ENCODE measurements at regions not wholly inside any gene's neighbourhood (a gene's known extent, or its start where the extent isn't known, plus 50 kb on each side); places are given as distances from the start of the nearest gene placed in this dataset.

DNA sequence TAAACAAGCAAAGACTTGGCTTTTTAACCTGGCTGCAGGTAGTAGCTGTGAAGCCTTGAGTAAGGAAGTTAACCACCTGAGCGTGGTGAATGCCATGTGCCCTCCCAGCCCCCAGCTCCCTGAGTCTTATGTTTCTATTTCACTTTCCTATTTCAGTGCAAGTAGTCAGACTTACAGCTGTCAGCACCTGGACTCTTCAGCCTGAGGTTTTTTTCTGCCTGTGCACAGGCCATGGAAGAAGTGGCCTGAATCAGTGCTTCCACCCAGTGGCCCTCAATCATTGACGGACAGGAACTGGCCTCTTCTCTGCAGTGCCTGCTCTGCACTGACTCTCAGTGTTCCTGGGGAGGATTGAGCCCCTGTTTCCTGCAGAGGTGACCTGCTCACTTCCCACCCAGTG is 796.4 kb downstream of the MED13L start:
- H3K36me3 ChIP-seq (ENCODE audit: control insufficient read depth, insufficient read depth, low read length): no peaks in the 10 kb centered on the region
- H3K27ac ChIP-seq (ENCODE audit: insufficient read depth, low read length): no peak overlapping the region
- no peak overlapping the region for H2AFZ ChIP-seq (ENCODE audit: low read length)
- no peaks in the 10 kb centered on the region for H4K20me1 ChIP-seq (ENCODE audit: control insufficient read depth, extremely low read depth, insufficient read depth, low read length)
- H3K4me3 ChIP-seq (replicated peaks in 1 of 4; ENCODE audit: control extremely low read depth in 1 of 4, insufficient read depth in 1 of 4, low read depth in 3 of 4, low read length in 4 of 4): no peak overlapping the region
- H3K79me2 ChIP-seq (ENCODE audit: control insufficient read depth, insufficient read depth, low read length): no peaks in the 10 kb centered on the region
- no peak overlapping the region for H3K9ac ChIP-seq (ENCODE audit: insufficient read depth, low read length)
- no peaks in the 10 kb centered on the region for H3K4me1 ChIP-seq (ENCODE audit: control insufficient read depth, extremely low read depth, insufficient read depth, low read length)
- TF ChIP-seq, protein P1, sequence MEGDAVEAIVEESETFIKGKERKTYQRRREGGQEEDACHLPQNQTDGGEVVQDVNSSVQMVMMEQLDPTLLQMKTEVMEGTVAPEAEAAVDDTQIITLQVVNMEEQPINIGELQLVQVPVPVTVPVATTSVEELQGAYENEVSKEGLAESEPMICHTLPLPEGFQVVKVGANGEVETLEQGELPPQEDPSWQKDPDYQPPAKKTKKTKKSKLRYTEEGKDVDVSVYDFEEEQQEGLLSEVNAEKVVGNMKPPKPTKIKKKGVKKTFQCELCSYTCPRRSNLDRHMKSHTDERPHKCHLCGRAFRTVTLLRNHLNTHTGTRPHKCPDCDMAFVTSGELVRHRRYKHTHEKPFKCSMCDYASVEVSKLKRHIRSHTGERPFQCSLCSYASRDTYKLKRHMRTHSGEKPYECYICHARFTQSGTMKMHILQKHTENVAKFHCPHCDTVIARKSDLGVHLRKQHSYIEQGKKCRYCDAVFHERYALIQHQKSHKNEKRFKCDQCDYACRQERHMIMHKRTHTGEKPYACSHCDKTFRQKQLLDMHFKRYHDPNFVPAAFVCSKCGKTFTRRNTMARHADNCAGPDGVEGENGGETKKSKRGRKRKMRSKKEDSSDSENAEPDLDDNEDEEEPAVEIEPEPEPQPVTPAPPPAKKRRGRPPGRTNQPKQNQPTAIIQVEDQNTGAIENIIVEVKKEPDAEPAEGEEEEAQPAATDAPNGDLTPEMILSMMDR (conservative IDR thresholded peaks at IDR 0.05 in 1 of 2, IDR thresholded peaks at IDR 0.05 in 1 of 2; ENCODE audit: low read depth in 1 of 2, low read length in 2 of 2): no peak
- TF ChIP-seq EZH2 (IDR thresholded peaks at IDR 0.05; ENCODE audit: low read length, missing control alignments): no peak
- H3K9me3 ChIP-seq (ENCODE audit: control insufficient read depth, insufficient read depth, low read depth, low read length): no peaks in the 10 kb centered on the region
- H3K27me3 ChIP-seq (ENCODE audit: control insufficient read depth, insufficient read depth, low read length): no peaks in the 10 kb centered on the region
- DNase-seq (ENCODE audit: low read depth in 2 of 2): peak in 1 of 2 donors; percentile 7
- no peak overlapping the region for H3K4me2 ChIP-seq (ENCODE audit: extremely low read depth, insufficient read depth, low read length)

DNA sequence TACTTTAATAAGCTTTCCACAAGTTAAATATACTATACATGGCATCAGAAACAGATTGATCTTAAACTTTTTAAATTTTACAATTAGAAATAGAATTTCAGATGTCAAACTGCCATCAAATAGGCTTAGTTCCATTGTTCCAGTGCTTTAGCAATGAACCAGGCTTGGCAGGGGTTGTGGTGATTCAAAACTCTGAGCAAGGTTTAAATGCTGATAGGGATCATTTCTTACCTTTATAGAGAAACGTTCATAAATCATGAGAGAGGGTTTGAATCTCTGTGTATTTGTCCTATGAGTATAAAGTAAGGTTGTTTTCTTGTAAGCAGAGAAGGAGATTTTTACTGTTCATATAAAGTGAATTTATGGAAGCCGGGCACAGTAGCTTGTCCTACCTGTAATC is 794.5 kb upstream of the TBX3 start:
- H3K36me3 ChIP-seq (ENCODE audit: control insufficient read depth, insufficient read depth, low read length): no peaks in the 10 kb centered on the region
- H2AFZ ChIP-seq (ENCODE audit: low read length): no peak overlapping the region
- no peak overlapping the region for H3K27ac ChIP-seq (ENCODE audit: insufficient read depth, low read length)
- no peaks in the 10 kb centered on the region for H3K9me3 ChIP-seq (ENCODE audit: control insufficient read depth, insufficient read depth, low read depth, low read length)
- no peak overlapping the region for H3K4me2 ChIP-seq (ENCODE audit: extremely low read depth, insufficient read depth, low read length)
- H3K4me3 ChIP-seq (replicated peaks in 1 of 4; ENCODE audit: control extremely low read depth in 1 of 4, insufficient read depth in 1 of 4, low read depth in 3 of 4, low read length in 4 of 4): no peak overlapping the region
- no peaks in the 10 kb centered on the region for H4K20me1 ChIP-seq (ENCODE audit: control insufficient read depth, extremely low read depth, insufficient read depth, low read length)
- H3K27me3 ChIP-seq (ENCODE audit: control insufficient read depth, insufficient read depth, low read length): no peaks in the 10 kb centered on the region
- TF ChIP-seq, protein P1 (conservative IDR thresholded peaks at IDR 0.05 in 1 of 2, IDR thresholded peaks at IDR 0.05 in 1 of 2; ENCODE audit: low read depth in 1 of 2, low read length in 2 of 2): no peak
- TF ChIP-seq EZH2 (IDR thresholded peaks at IDR 0.05; ENCODE audit: low read length, missing control alignments): no peak
- no peak for DNase-seq (ENCODE audit: low read depth in 2 of 2)
- H3K79me2 ChIP-seq (ENCODE audit: control insufficient read depth, insufficient read depth, low read length): no peaks in the 10 kb centered on the region
- no peaks in the 10 kb centered on the region for H3K4me1 ChIP-seq (ENCODE audit: control insufficient read depth, extremely low read depth, insufficient read depth, low read length)
- no peak overlapping the region for H3K9ac ChIP-seq (ENCODE audit: insufficient read depth, low read length)

DNA sequence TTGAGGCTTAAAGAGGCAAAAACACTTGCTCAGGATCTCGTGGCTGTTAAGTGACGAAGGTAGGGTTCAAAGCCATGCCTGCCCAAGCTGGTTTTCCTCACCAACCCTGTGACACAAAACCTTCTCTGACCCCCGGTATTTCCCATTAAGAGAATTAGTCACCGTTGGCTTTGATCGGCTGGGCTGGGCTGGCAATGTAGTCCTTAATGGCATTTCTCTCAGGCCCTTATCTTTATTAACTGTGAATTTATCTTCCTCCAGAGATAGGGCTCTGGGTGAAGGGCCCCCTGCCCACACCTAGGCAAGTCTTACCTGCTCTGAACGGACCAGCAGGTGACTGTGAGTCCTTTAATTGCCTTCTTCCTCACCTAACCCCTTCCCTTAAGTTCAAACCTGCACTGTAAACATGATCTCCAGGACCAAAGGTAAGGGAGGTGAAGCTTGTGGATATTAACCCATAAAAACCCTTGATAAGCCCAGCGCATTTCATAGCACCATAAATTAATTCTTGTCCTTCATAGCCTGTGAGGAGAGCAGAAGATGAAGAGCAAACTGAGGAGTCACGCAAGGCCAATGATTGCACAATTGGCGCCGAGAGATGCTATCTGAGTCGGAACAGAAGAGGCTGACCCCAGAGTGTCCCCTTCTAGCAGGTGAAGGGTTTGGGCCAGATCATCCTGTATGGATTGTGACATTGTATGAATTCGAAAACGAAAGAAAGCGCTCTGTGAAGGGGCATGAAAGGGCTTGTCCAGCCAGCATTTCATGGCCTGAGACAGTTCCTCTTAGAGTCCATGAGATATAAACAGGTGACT is 790.8 kb upstream of the TBX3 start:
- no peak for TF ChIP-seq EZH2 (IDR thresholded peaks at IDR 0.05; ENCODE audit: low read length, missing control alignments)
- TF ChIP-seq, protein P1 (conservative IDR thresholded peaks at IDR 0.05 in 1 of 2, IDR thresholded peaks at IDR 0.05 in 1 of 2; ENCODE audit: low read depth in 1 of 2, low read length in 2 of 2): no peak
- Histone ChIP-seq H3K9ac (ENCODE audit: insufficient read depth, low read length) (no peak overlapping the region), H3K27ac (ENCODE audit: insufficient read depth, low read length) (no peak overlapping the region), H3K4me2 (ENCODE audit: extremely low read depth, insufficient read depth, low read length) (no peak overlapping the region), H4K20me1 (ENCODE audit: control insufficient read depth, extremely low read depth, insufficient read depth, low read length) (no peaks in the 10 kb centered on the region), H3K4me3 (replicated peaks in 1 of 4; ENCODE audit: control extremely low read depth in 1 of 4, insufficient read depth in 1 of 4, low read depth in 3 of 4, low read length in 4 of 4) (no peak overlapping the region), H3K27me3 (ENCODE audit: control insufficient read depth, insufficient read depth, low read length) (no peaks in the 10 kb centered on the region), H2AFZ (ENCODE audit: low read length) (no peak overlapping the region), H3K9me3 (ENCODE audit: control insufficient read depth, insufficient read depth, low read depth, low read length) (no peaks in the 10 kb centered on the region), H3K79me2 (ENCODE audit: control insufficient read depth, insufficient read depth, low read length) (no peaks in the 10 kb centered on the region), H3K36me3 (ENCODE audit: control insufficient read depth, insufficient read depth, low read length) (no peaks in the 10 kb centered on the region), H3K4me1 (ENCODE audit: control insufficient read depth, extremely low read depth, insufficient read depth, low read length) (no peaks in the 10 kb centered on the region)
- no peak for DNase-seq (ENCODE audit: low read depth in 2 of 2)

Measured in fibroblast of lung (primary cell).